OCI-LY3 (cell line): ENCODE measurements at regions not wholly inside any gene's neighbourhood (a gene's known extent, or its start where the extent isn't known, plus 50 kb on each side); places are given as distances from the start of the nearest gene placed in this dataset.

Source experiments
- H2AFZ ChIP-seq: fragments of 200-600, 300-600 bp; shearing (Covaris generic); 2 replicates; pipeline ENCODE4 v1.6.0; 2014; ENCODE audit warnings: antibody characterized with exemption, low read depth, low read length
- H3K27ac ChIP-seq: fragments of 200-600, 300-600 bp; sonication (generic); 2 replicates; pipeline ENCODE4 v1.5.1; 2014; ENCODE audit warnings: mild to moderate bottlenecking, low read length, moderate library complexity, mixed read lengths
- H3K27me3 ChIP-seq: fragments of 200-600, 300-600 bp; sonication (generic); 2 replicates; pipeline ENCODE4 v1.6.1; 2014; ENCODE audit warnings: low read depth, low read length, mixed read lengths
- H3K36me3 ChIP-seq: fragments of 200-600, 300-600 bp; sonication (generic); replicated peaks from 2 replicates; pipeline ENCODE3; 2014; ENCODE audit warnings: low read depth, low read length, mixed read lengths
- H3K4me1 ChIP-seq: fragments of 300-600, 200-600 bp; sonication (generic); 2 replicates; pipeline ENCODE4 v1.6.1; 2014; ENCODE audit warnings: low read length, mixed read lengths
- H3K4me2 ChIP-seq: fragments of 200-600, 300-600 bp; sonication (generic); 2 replicates; pipeline ENCODE4 v1.6.1; 2014; ENCODE audit warnings: low read length, mixed read lengths
- H3K4me3 ChIP-seq: fragments of 300-600, 200-600 bp; sonication (generic); 2 replicates; pipeline ENCODE4 v1.5.1; 2014; ENCODE audit warnings: antibody characterized with exemption, mild to moderate bottlenecking, low read length, moderate library complexity
- H3K79me2 ChIP-seq: fragments of 300-600, 200-600 bp; shearing (Covaris generic); 2 replicates; pipeline ENCODE4 v1.6.1; 2014; ENCODE audit warnings: mild to moderate bottlenecking, low read length, mixed read lengths
- H3K9ac ChIP-seq: fragments of 300-600, 200-600 bp; shearing (Covaris generic); 2 replicates; pipeline ENCODE4 v1.6.0; 2014; ENCODE audit warnings: mild to moderate bottlenecking, low read length, moderate library complexity
- H3K9me3 ChIP-seq: fragments of 200-600, 300-600 bp; shearing (Covaris generic); 2 replicates; pipeline ENCODE4 v1.6.1; 2014; ENCODE audit warnings: low read length, mixed read lengths; ENCODE audit not compliant: insufficient read depth
- H4K20me1 ChIP-seq: fragments of 200-600, 300-600 bp; sonication (generic); 2 replicates; pipeline ENCODE4 v1.6.1; 2016; ENCODE audit warnings: low read length, mixed read lengths; ENCODE audit not compliant: insufficient read depth
- CTCF ChIP-seq: fragments of 200-600, 300-600 bp; sonication (generic); IDR thresholded peaks from 2 replicates; pipeline ENCODE4 v1.5.1; 2014; ENCODE audit warnings: antibody characterized with exemption, low read length, low read depth
- EZH2phosphoT487 ChIP-seq: fragments of 200-600 bp; shearing (Covaris generic); IDR thresholded peaks from 2 replicates; pipeline ENCODE4 v1.6.1; 2018; ENCODE audit warnings: antibody characterized with exemption, mixed run types, low read depth

- no peaks in the 10 kb centered on the region for H3K36me3 ChIP-seq
- no peaks in the 10 kb centered on the region for H4K20me1 ChIP-seq
- no peaks in the 10 kb centered on the region for H3K79me2 ChIP-seq
- H2AFZ ChIP-seq, result no peak overlapping the region
- no peaks in the 10 kb centered on the region for H3K4me1 ChIP-seq
- no peak overlapping the region for H3K4me3 ChIP-seq
- H3K4me2 ChIP-seq, result no peak overlapping the region
- TF ChIP-seq CTCF, result no peak
- no peak for TF ChIP-seq EZH2phosphoT487
- H3K9ac ChIP-seq, result no peak overlapping the region
- no peaks in the 10 kb centered on the region for H3K27me3 ChIP-seq
- H3K9me3 ChIP-seq, result no peaks in the 10 kb centered on the region
- H3K27ac ChIP-seq, result no peak overlapping the region
Measured at GRCh38 chr10:32143302-32143847, 87.2 kb upstream of the KIF5B start.

- H3K9ac ChIP-seq, result no peak overlapping the region
- H3K36me3 ChIP-seq, result no peaks in the 10 kb centered on the region
- no peaks in the 10 kb centered on the region for H3K79me2 ChIP-seq
- H2AFZ ChIP-seq, result no peak overlapping the region
- no peak overlapping the region for H3K27ac ChIP-seq
- no peak overlapping the region for H3K4me2 ChIP-seq
- H4K20me1 ChIP-seq, result no peaks in the 10 kb centered on the region
- H3K9me3 ChIP-seq, result no peaks in the 10 kb centered on the region
- TF ChIP-seq CTCF (no peak), EZH2phosphoT487 (no peak)
- H3K27me3 ChIP-seq, result no peaks in the 10 kb centered on the region
- H3K4me1 ChIP-seq, result no peaks in the 10 kb centered on the region
- H3K4me3 ChIP-seq, result no peak overlapping the region
Measured at GRCh38 chr10:32142646-32143045, 86.4 kb upstream of the KIF5B start.

GRCh38 chr10:32141018-32141807, 85.0 kb upstream of the KIF5B start:
- Histone ChIP-seq H3K9ac (no peak overlapping the region), H3K36me3 (no peaks in the 10 kb centered on the region), H3K9me3 (no peaks in the 10 kb centered on the region), H4K20me1 (no peaks in the 10 kb centered on the region), H3K27ac (no peak overlapping the region), H3K27me3 (no peaks in the 10 kb centered on the region), H3K4me2 (no peak overlapping the region), H2AFZ (no peak overlapping the region), H3K4me3 (no peak overlapping the region), H3K79me2 (no peaks in the 10 kb centered on the region), H3K4me1 (no peaks in the 10 kb centered on the region)
- no peak for TF ChIP-seq CTCF
- no peak for TF ChIP-seq EZH2phosphoT487

GRCh38 chr10:32140403-32140802, 84.2 kb upstream of the KIF5B start:
- no peaks in the 10 kb centered on the region for H3K9me3 ChIP-seq
- TF ChIP-seq EZH2phosphoT487 (no peak), CTCF (no peak)
- H3K79me2 ChIP-seq, result no peaks in the 10 kb centered on the region
- no peak overlapping the region for H3K9ac ChIP-seq
- no peak overlapping the region for H2AFZ ChIP-seq
- no peaks in the 10 kb centered on the region for H3K36me3 ChIP-seq
- H3K27me3 ChIP-seq, result no peaks in the 10 kb centered on the region
- no peaks in the 10 kb centered on the region for H3K4me1 ChIP-seq
- H3K4me3 ChIP-seq, result no peak overlapping the region
- H4K20me1 ChIP-seq, result no peaks in the 10 kb centered on the region
- no peak overlapping the region for H3K27ac ChIP-seq
- H3K4me2 ChIP-seq, result no peak overlapping the region
